Liver (tissue), 8 donors: ENCODE measurements at regions not wholly inside any gene's neighbourhood (a gene's known extent, or its start where the extent isn't known, plus 50 kb on each side); places are given as distances from the start of the nearest gene placed in this dataset.

Experiments
- DNase-seq: peaks from one replicate; pipeline ENCODE4 v3.0.0-alpha.2; 2017; ENCODE audit warnings: low spot score
- H3K27ac ChIP-seq, 2 donors: one replicate each; pipeline ENCODE4 v1.7.0; 2013; ENCODE audit warnings: inconsistent platforms in 2 of 2, low read length in 2 of 2, control low read depth in 1 of 2, low read depth in 1 of 2, mild to moderate bottlenecking in 1 of 2
- H3K27me3 ChIP-seq, 4 donors: one replicate each; pipeline versions ENCODE4 v1.6.1 to v1.7.0; 2013; ENCODE audit warnings: low read length in 3 of 4, inconsistent platforms in 1 of 4, mild to moderate bottlenecking in 1 of 4, moderate library complexity in 1 of 4; ENCODE audit not compliant: control insufficient read depth in 4 of 4, insufficient read depth in 4 of 4
- H3K36me3 ChIP-seq, 4 donors: one replicate each; pipeline versions ENCODE4 v1.6.1 to v1.7.0; 2013; ENCODE audit warnings: low read length in 3 of 4, mild to moderate bottlenecking in 3 of 4, low read depth in 1 of 4, moderate library complexity in 1 of 4; ENCODE audit not compliant: control insufficient read depth in 4 of 4, insufficient read depth in 3 of 4
- H3K4me1 ChIP-seq, 4 donors: one replicate each; pipeline versions ENCODE4 v1.6.1 to v1.7.0; 2013; ENCODE audit warnings: low read length in 3 of 4, mild to moderate bottlenecking in 3 of 4, moderate library complexity in 1 of 4; ENCODE audit not compliant: control insufficient read depth in 4 of 4, insufficient read depth in 4 of 4
- H3K4me3 ChIP-seq, 3 donors: one replicate each; pipeline versions ENCODE4 v1.6.1 to v1.7.0; 2013; ENCODE audit warnings: low read length in 3 of 3, control low read depth in 1 of 3, low read depth in 1 of 3, mild to moderate bottlenecking in 1 of 3
- H3K9ac ChIP-seq, 2 donors: one replicate each; pipeline ENCODE4 v1.7.0; 2013; ENCODE audit warnings: low read length in 2 of 2, mild to moderate bottlenecking in 2 of 2, moderate library complexity in 2 of 2, control low read depth in 1 of 2, low read depth in 1 of 2
- H3K9me3 ChIP-seq, 4 donors: one replicate each; pipeline versions ENCODE4 v1.6.1 to v1.7.0; 2013; ENCODE audit warnings: low read length in 3 of 4; ENCODE audit not compliant: control insufficient read depth in 4 of 4
- EGR1 ChIP-seq, 2 donors: IDR thresholded peaks; 2 replicates each; pipeline ENCODE4 v1.6.1; 2016 to 2018; ENCODE audit warnings: antibody characterized with exemption in 2 of 2, low read depth in 2 of 2
- FOXA1 ChIP-seq: IDR thresholded peaks from 2 replicates; pipeline ENCODE4 v1.6.1; 2016; ENCODE audit warnings: antibody characterized with exemption
- FOXA2 ChIP-seq: IDR thresholded peaks from 2 replicates; pipeline ENCODE4 v1.6.1; 2016; ENCODE audit warnings: antibody characterized with exemption
- GABPA ChIP-seq, 2 donors: IDR thresholded peaks in 1 of 2; conservative IDR thresholded peaks in 1 of 2; 2 replicates each; pipeline ENCODE4 v1.6.1; 2016; ENCODE audit warnings: antibody characterized with exemption in 2 of 2, mild to moderate bottlenecking in 1 of 2, moderate library complexity in 1 of 2
- HNF4A ChIP-seq, 2 donors: conservative IDR thresholded peaks; 2 replicates each; pipeline ENCODE4 v1.6.1; 2016; ENCODE audit warnings: antibody characterized with exemption in 2 of 2, mild to moderate bottlenecking in 2 of 2
- HNF4G ChIP-seq: IDR thresholded peaks from 2 replicates; pipeline ENCODE4 v1.6.1; 2016; ENCODE audit warnings: antibody characterized with exemption
- JUND ChIP-seq, 2 donors: IDR thresholded peaks; 2 replicates each; pipeline ENCODE4 v1.6.1; 2016; ENCODE audit warnings: antibody characterized with exemption in 2 of 2
- NR2F2 ChIP-seq: IDR thresholded peaks from 2 replicates; pipeline ENCODE4 v1.6.1; 2016; ENCODE audit warnings: antibody characterized with exemption
- RAD21 ChIP-seq, 2 donors: IDR thresholded peaks; 2 replicates each; pipeline ENCODE4 v1.6.1; 2016; ENCODE audit warnings: antibody characterized with exemption in 2 of 2, mild to moderate bottlenecking in 2 of 2
- RXRA ChIP-seq, 2 donors: IDR thresholded peaks; 2 replicates each; pipeline ENCODE4 v1.6.1; 2017 to 2018; ENCODE audit warnings: antibody characterized with exemption in 2 of 2, mild to moderate bottlenecking in 1 of 2
- SP1 ChIP-seq: IDR thresholded peaks from 2 replicates; pipeline ENCODE4 v1.6.1; 2018; ENCODE audit warnings: antibody characterized with exemption, mild to moderate bottlenecking
- TAF1 ChIP-seq: conservative IDR thresholded peaks from 2 replicates; pipeline ENCODE4 v1.6.1; 2016; ENCODE audit warnings: antibody characterized with exemption, mild to moderate bottlenecking
- YY1 ChIP-seq: IDR thresholded peaks from 2 replicates; pipeline ENCODE4 v1.6.1; 2016; ENCODE audit warnings: antibody characterized with exemption, mild to moderate bottlenecking
- WGBS: extraction: QIAGEN DNeasy Blood & Tissue Kit; methylation state at CpG from one replicate; pipeline ENCODE4 v1.1.7; 2013; 5-methylcytosine and 5-hydroxymethylcytosine counted together
- TF ChIP-seq, protein P1 (sequence below): IDR thresholded peaks from 2 replicates; pipeline ENCODE4 v1.6.1; 2016; ENCODE audit warnings: antibody characterized with exemption
- TF ChIP-seq, protein P2 (sequence below): IDR thresholded peaks from 2 replicates; pipeline ENCODE4 v1.6.1; 2016; ENCODE audit warnings: antibody characterized with exemption
- TF ChIP-seq, protein P3 (sequence below): fragments of 150-350 bp; IDR thresholded peaks from 2 replicates; pipeline ENCODE4 v1.5.1; 2017; ENCODE audit warnings: improper control_type of control experiment, low read depth, low read length; ENCODE audit not compliant: missing input control
- TF ChIP-seq, protein P4 (sequence below): IDR thresholded peaks from 2 replicates; pipeline ENCODE4 v1.6.1; 2016; ENCODE audit warnings: antibody characterized with exemption, mild to moderate bottlenecking
- TF ChIP-seq, protein P5 (sequence below): IDR thresholded peaks from 2 replicates; pipeline ENCODE4 v1.6.1; 2016; ENCODE audit warnings: antibody characterized with exemption
- donor health status: healthy.
- donor health status: healthy.
- donor health status: healthy.
- donor health status: healthy.
- donor health status: healthy.

DNA sequence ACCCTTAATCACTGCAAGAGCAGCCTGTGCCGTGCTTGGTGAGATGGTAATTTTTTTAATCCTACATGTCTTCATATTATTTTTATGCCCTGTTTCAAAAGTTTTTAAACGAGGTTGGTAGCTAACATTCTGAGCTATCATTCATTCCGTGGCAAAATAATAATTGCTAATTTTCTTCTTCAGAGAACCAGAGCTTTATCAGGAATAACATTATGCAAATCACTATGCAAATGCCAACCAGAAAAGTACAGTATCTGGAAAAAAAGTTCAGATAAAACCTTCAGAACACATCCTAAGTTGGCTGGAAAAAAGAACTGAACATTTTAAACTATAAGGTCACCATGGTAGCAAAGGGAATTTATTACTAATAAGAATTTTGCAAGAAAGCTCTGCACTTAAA lies 165.1 kb upstream of the NABP1 start:
- Histone ChIP-seq H3K9me3 (no peaks in the 10 kb centered on the region), H3K36me3 (no peaks in the 10 kb centered on the region), H3K27me3 (no peaks in the 10 kb centered on the region), H3K4me3 (no peak overlapping the region), H3K27ac (no peak overlapping the region), H3K9ac (no peak overlapping the region), H3K4me1 (no peaks in the 10 kb centered on the region)
- 86% methylated on average over 3 of the region's 3 CpGs for WGBS
- no peak for DNase-seq
- TF ChIP-seq, protein P1, sequence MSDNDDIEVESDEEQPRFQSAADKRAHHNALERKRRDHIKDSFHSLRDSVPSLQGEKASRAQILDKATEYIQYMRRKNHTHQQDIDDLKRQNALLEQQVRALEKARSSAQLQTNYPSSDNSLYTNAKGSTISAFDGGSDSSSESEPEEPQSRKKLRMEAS = no peak
- TF ChIP-seq, protein P2, sequence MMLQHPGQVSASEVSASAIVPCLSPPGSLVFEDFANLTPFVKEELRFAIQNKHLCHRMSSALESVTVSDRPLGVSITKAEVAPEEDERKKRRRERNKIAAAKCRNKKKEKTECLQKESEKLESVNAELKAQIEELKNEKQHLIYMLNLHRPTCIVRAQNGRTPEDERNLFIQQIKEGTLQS = no peak
- TF ChIP-seq, protein P3, sequence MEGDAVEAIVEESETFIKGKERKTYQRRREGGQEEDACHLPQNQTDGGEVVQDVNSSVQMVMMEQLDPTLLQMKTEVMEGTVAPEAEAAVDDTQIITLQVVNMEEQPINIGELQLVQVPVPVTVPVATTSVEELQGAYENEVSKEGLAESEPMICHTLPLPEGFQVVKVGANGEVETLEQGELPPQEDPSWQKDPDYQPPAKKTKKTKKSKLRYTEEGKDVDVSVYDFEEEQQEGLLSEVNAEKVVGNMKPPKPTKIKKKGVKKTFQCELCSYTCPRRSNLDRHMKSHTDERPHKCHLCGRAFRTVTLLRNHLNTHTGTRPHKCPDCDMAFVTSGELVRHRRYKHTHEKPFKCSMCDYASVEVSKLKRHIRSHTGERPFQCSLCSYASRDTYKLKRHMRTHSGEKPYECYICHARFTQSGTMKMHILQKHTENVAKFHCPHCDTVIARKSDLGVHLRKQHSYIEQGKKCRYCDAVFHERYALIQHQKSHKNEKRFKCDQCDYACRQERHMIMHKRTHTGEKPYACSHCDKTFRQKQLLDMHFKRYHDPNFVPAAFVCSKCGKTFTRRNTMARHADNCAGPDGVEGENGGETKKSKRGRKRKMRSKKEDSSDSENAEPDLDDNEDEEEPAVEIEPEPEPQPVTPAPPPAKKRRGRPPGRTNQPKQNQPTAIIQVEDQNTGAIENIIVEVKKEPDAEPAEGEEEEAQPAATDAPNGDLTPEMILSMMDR = no peak
- no peak for TF ChIP-seq YY1
- no peak for TF ChIP-seq HNF4G
- no peak for TF ChIP-seq JUND (IDR thresholded peaks at IDR 0.05)
- no peak for TF ChIP-seq RXRA (IDR thresholded peaks at IDR 0.05)
- no peak for TF ChIP-seq SP1
- TF ChIP-seq FOXA2 = no peak
- TF ChIP-seq GABPA (IDR thresholded peaks at IDR 0.05 in 1 of 2, conservative IDR thresholded peaks at IDR 0.05 in 1 of 2) = no peak
- no peak for TF ChIP-seq TAF1
- no peak for TF ChIP-seq NR2F2
- TF ChIP-seq, protein P4, sequence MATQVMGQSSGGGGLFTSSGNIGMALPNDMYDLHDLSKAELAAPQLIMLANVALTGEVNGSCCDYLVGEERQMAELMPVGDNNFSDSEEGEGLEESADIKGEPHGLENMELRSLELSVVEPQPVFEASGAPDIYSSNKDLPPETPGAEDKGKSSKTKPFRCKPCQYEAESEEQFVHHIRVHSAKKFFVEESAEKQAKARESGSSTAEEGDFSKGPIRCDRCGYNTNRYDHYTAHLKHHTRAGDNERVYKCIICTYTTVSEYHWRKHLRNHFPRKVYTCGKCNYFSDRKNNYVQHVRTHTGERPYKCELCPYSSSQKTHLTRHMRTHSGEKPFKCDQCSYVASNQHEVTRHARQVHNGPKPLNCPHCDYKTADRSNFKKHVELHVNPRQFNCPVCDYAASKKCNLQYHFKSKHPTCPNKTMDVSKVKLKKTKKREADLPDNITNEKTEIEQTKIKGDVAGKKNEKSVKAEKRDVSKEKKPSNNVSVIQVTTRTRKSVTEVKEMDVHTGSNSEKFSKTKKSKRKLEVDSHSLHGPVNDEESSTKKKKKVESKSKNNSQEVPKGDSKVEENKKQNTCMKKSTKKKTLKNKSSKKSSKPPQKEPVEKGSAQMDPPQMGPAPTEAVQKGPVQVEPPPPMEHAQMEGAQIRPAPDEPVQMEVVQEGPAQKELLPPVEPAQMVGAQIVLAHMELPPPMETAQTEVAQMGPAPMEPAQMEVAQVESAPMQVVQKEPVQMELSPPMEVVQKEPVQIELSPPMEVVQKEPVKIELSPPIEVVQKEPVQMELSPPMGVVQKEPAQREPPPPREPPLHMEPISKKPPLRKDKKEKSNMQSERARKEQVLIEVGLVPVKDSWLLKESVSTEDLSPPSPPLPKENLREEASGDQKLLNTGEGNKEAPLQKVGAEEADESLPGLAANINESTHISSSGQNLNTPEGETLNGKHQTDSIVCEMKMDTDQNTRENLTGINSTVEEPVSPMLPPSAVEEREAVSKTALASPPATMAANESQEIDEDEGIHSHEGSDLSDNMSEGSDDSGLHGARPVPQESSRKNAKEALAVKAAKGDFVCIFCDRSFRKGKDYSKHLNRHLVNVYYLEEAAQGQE = no peak
- no peak for TF ChIP-seq HNF4A (conservative IDR thresholded peaks at IDR 0.05)
- no peak for TF ChIP-seq RAD21 (IDR thresholded peaks at IDR 0.05)
- TF ChIP-seq, protein P5, sequence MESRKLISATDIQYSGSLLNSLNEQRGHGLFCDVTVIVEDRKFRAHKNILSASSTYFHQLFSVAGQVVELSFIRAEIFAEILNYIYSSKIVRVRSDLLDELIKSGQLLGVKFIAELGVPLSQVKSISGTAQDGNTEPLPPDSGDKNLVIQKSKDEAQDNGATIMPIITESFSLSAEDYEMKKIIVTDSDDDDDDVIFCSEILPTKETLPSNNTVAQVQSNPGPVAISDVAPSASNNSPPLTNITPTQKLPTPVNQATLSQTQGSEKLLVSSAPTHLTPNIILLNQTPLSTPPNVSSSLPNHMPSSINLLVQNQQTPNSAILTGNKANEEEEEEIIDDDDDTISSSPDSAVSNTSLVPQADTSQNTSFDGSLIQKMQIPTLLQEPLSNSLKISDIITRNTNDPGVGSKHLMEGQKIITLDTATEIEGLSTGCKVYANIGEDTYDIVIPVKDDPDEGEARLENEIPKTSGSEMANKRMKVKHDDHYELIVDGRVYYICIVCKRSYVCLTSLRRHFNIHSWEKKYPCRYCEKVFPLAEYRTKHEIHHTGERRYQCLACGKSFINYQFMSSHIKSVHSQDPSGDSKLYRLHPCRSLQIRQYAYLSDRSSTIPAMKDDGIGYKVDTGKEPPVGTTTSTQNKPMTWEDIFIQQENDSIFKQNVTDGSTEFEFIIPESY = no peak
- TF ChIP-seq EGR1 (IDR thresholded peaks at IDR 0.05; ENCODE audit: low read depth in 2 of 2) = no peak
- TF ChIP-seq FOXA1 = no peak
